Mucosa of rectum (tissue), 2 donors: ENCODE measurements at regions not wholly inside any gene's neighbourhood (a gene's known extent, or its start where the extent isn't known, plus 50 kb on each side); places are given as distances from the start of the nearest gene placed in this dataset.

Source experiments
- H3K27ac ChIP-seq, 2 donors: one replicate each; pipeline ENCODE4 v1.7.0; 2013; ENCODE audit warnings: inconsistent platforms in 2 of 2, low read depth in 2 of 2, low read length in 2 of 2
- H3K27me3 ChIP-seq, 2 donors: one replicate each; pipeline ENCODE4 v1.7.0; 2013; ENCODE audit warnings: low read length in 2 of 2; ENCODE audit not compliant: control insufficient read depth in 2 of 2, insufficient read depth in 2 of 2
- H3K36me3 ChIP-seq, 2 donors: one replicate each; pipeline ENCODE4 v1.7.0; 2013; ENCODE audit warnings: low read length in 2 of 2; ENCODE audit not compliant: control insufficient read depth in 2 of 2, insufficient read depth in 2 of 2
- H3K4me1 ChIP-seq, 2 donors: one replicate each; pipeline ENCODE4 v1.7.0; 2013; ENCODE audit warnings: low read length in 2 of 2, mild to moderate bottlenecking in 1 of 2; ENCODE audit not compliant: control insufficient read depth in 2 of 2, insufficient read depth in 2 of 2
- H3K4me3 ChIP-seq, 2 donors: one replicate each; pipeline ENCODE4 v1.7.0; 2013; ENCODE audit warnings: low read length in 2 of 2
- H3K9ac ChIP-seq, 2 donors: one replicate each; pipeline ENCODE4 v1.7.0; 2013; ENCODE audit warnings: low read length in 2 of 2, low read depth in 1 of 2, mild to moderate bottlenecking in 1 of 2
- H3K9me3 ChIP-seq, 2 donors: one replicate each; pipeline ENCODE4 v1.7.0; 2013; ENCODE audit warnings: low read length in 2 of 2; ENCODE audit not compliant: control insufficient read depth in 2 of 2
- donor health status: healthy.
- donor health status: Normal muscosa, but diverticular disease.

DNA sequence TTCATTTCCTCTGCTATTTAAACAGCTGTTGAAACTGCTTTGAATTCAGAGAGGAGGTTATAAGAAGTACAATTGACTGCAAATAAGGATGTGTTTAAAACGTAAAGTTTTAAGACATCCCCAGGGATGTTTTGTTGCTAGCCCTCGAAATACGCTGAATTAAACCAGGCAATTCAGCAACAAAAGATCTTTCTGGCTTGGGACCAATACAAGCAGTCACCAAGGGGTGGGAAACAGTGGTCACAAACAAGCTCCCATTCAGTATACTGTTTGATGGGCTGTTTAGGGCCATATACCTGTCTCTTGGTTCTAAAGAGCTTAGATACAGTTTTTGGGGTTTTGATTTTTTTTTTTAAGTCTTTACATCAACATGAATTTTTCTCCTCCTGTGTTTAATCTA lies 446.3 kb upstream of the POT1 start:
- H3K27me3 ChIP-seq: no peaks in the 10 kb centered on the region
- no peaks in the 10 kb centered on the region for H3K9me3 ChIP-seq
- H3K27ac ChIP-seq: no peak overlapping the region
- H3K36me3 ChIP-seq: no peaks in the 10 kb centered on the region
- no peak overlapping the region for H3K4me3 ChIP-seq
- H3K4me1 ChIP-seq: no peaks in the 10 kb centered on the region
- no peak overlapping the region for H3K9ac ChIP-seq

GRCh38 chr7:125370502-125370901 lies 440.9 kb upstream of the POT1 start:
- Histone ChIP-seq H3K4me3 (no peak overlapping the region), H3K27me3 (no peaks in the 10 kb centered on the region), H3K4me1 (no peaks in the 10 kb centered on the region), H3K27ac (no peak overlapping the region), H3K9me3 (peaks cover 0 to 5% of the 10 kb centered on the region in 2 donors), H3K9ac (no peak overlapping the region), H3K36me3 (no peaks in the 10 kb centered on the region)

- no peak overlapping the region for H3K9ac ChIP-seq
- H3K4me1 ChIP-seq: no peaks in the 10 kb centered on the region
- no peak overlapping the region for H3K4me3 ChIP-seq
- H3K27me3 ChIP-seq: no peaks in the 10 kb centered on the region
- no peak overlapping the region for H3K27ac ChIP-seq
- H3K36me3 ChIP-seq: no peaks in the 10 kb centered on the region
- peaks cover 0 to 7% of the 10 kb centered on the region in 2 donors for H3K9me3 ChIP-seq
Observed at GRCh38 chr7:125363873-125364272, 434.2 kb upstream of the POT1 start.

DNA sequence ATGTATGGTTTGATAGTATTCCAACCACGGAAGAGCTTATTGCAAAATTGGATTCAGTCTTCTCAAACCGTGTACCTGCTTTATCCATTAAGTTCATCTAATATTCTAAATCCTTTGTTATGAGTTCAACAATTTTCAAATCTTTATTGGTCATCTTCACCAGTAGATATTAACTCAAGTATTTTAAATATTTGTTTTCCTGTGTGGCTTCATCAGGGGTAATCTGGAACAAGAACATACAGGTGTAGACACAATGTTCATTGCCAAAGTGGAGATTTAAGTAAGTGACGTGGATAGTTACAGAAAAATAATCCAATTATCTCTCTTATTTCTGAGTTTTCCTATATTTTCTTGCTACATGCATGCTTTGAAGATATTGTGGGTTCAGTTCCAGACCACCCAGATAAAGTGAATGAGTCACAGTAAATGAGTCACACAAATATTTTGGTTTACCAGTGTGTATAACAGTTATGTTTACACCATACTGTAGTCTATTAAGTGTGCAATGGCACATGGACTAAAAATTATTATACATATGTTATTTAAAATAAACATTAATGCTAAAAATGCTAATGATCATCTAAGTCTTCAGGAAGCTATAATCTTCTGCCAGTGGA lies 429.0 kb upstream of the POT1 start:
- H3K4me3 ChIP-seq: no peak overlapping the region
- peaks cover 0 to 2% of the 10 kb centered on the region in 2 donors for H3K9me3 ChIP-seq
- H3K36me3 ChIP-seq: no peaks in the 10 kb centered on the region

DNA sequence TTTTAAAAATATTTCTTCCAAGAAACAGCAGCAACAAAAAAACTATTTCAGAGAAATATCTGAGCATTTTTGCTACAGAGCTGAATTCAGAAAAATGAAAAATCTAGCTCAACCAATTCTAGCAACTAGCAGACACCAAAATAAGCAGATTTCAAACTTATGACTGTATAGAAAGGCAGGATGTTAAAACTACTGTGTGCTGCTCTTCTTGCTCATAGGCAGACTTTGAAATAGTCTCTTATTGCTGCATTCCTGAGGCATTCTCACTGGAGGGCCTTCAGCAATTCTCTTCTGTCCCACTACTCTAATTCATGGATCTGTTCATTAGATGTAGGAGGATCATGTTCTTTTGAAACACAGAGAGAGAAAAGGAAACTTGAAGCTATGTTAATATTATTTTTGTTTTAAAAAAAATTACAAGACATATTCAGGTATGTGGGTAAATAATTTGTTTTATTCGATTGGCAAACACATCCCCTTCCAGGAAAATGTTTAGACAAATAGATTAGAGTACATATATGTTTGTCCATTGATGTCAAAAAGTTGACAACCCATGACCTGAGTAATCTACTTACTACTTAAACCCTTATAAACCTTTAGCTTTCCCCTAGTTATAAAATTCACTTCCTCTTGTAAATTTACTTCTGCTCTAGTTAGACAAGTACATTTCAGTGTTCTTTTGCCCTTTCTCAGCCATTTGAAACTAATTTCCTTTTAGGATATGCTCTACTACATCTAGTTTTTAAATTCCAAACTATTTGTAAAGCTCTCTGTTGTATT lies 428.2 kb upstream of the POT1 start:
- H3K27ac ChIP-seq: no peak overlapping the region

More for the DNA sequence above, 429.0 kb upstream of the POT1 start:
- no peaks in the 10 kb centered on the region for H3K27me3 ChIP-seq
- H3K27ac ChIP-seq: no peak overlapping the region
- H3K9ac ChIP-seq: no peak overlapping the region
- H3K4me1 ChIP-seq: no peaks in the 10 kb centered on the region

GRCh38 chr7:125355899-125356298 lies 426.3 kb upstream of the POT1 start:
- Histone ChIP-seq H3K36me3 (no peaks in the 10 kb centered on the region), H3K4me1 (no peaks in the 10 kb centered on the region), H3K9ac (no peak overlapping the region), H3K27ac (no peak overlapping the region), H3K27me3 (no peaks in the 10 kb centered on the region), H3K9me3 (peaks cover 0 to 6% of the 10 kb centered on the region in 2 donors), H3K4me3 (no peak overlapping the region)

More for the DNA sequence above, 428.2 kb upstream of the POT1 start:
- H3K36me3 ChIP-seq: no peaks in the 10 kb centered on the region
- peaks cover 0 to 2% of the 10 kb centered on the region in 2 donors for H3K9me3 ChIP-seq
- H3K4me3 ChIP-seq: no peak overlapping the region
- no peaks in the 10 kb centered on the region for H3K27me3 ChIP-seq
- no peaks in the 10 kb centered on the region for H3K4me1 ChIP-seq
- H3K9ac ChIP-seq: no peak overlapping the region

DNA sequence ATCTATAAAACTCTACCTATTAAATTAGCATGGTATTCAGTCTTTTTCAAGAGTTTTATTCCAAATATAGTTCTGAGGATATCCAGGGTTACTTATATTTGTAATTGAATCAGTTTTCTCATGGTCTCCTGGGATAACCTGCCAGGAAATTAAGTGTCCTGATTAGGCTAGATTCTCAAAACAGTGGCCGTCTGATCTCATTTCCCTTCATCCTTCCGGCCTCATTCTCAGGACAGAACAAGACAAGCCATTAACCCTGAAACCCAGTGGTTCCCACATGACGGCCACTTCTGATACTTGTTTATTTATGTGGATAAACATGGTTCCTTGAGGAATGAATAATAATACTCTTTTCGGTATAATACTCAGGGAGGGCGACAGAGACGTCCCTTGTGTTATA lies 417.6 kb upstream of the POT1 start:
- H3K27ac ChIP-seq: no peak overlapping the region

GRCh38 chr7:125338110-125338509 lies 408.5 kb upstream of the POT1 start:
- Histone ChIP-seq H3K9ac (no peak overlapping the region), H3K36me3 (no peaks in the 10 kb centered on the region), H3K27ac (no peak overlapping the region), H3K27me3 (no peaks in the 10 kb centered on the region), H3K4me3 (no peak overlapping the region), H3K4me1 (no peaks in the 10 kb centered on the region), H3K9me3 (no peaks in the 10 kb centered on the region)

More for the DNA sequence above, 417.6 kb upstream of the POT1 start:
- Histone ChIP-seq H3K4me1 (no peaks in the 10 kb centered on the region), H3K9ac (no peak overlapping the region), H3K27me3 (no peaks in the 10 kb centered on the region), H3K36me3 (no peaks in the 10 kb centered on the region), H3K4me3 (no peak overlapping the region), H3K9me3 (no peaks in the 10 kb centered on the region)

GRCh38 chr7:125336326-125336725 lies 406.7 kb upstream of the POT1 start:
- no peak overlapping the region for H3K9ac ChIP-seq
- no peaks in the 10 kb centered on the region for H3K36me3 ChIP-seq
- H3K4me1 ChIP-seq: no peaks in the 10 kb centered on the region
- no peaks in the 10 kb centered on the region for H3K9me3 ChIP-seq
- H3K27me3 ChIP-seq: no peaks in the 10 kb centered on the region
- no peak overlapping the region for H3K4me3 ChIP-seq
- H3K27ac ChIP-seq: no peak overlapping the region

GRCh38 chr7:125326666-125327255 lies 397.1 kb upstream of the POT1 start:
- Histone ChIP-seq H3K4me3 (no peak overlapping the region), H3K27ac (no peak overlapping the region), H3K4me1 (no peaks in the 10 kb centered on the region), H3K9me3 (no peaks in the 10 kb centered on the region), H3K9ac (no peak overlapping the region), H3K36me3 (no peaks in the 10 kb centered on the region), H3K27me3 (no peaks in the 10 kb centered on the region)
